CD4-positive, alpha-beta T cell (primary cell): ENCODE measurements at regions not wholly inside any gene's neighbourhood (a gene's known extent, or its start where the extent isn't known, plus 50 kb on each side); places are given as distances from the start of the nearest gene placed in this dataset.

Source experiments
- ATAC-seq: fragments of 200-7000 bp; cut with Tn5 transposase; one replicate; pipeline ENCODE4 v1.10.0; 2022; ENCODE audit warnings: mild to moderate bottlenecking; ENCODE audit not compliant: poor library complexity
- CTCF ChIA-PET: fragments of 350-600 bp; sonication (Branson Sonifier 250); formaldehyde crosslinking; loops from one replicate; lab custom pipeline; 2021; ENCODE audit warnings: antibody characterized with exemption, inconsistent platforms; lab: Charles Lee
- POLR2A ChIA-PET: fragments of 350-600 bp; sonication (Branson Sonifier 250); formaldehyde crosslinking; loops from one replicate; lab custom pipeline; 2021; ENCODE audit warnings: antibody characterized with exemption, inconsistent platforms; lab: Charles Lee
- DNase-seq, 14 experiments: peaks; one replicate each; pipeline ENCODE4 v3.0.0-alpha.2; 2013 to 2020; ENCODE audit warnings: mixed read lengths in 2 of 14
- H3K27ac ChIP-seq, 2 donors: one replicate each; pipeline versions ENCODE4 v1.5.1 to v1.7.0; 2013; ENCODE audit warnings: low read length in 2 of 2, low read depth in 1 of 2, mild to moderate bottlenecking in 1 of 2
- H3K27me3 ChIP-seq, 2 experiments: 1 replicate in 1 of 2; 2 replicates in 1 of 2; pipeline versions ENCODE4 v1.6.1 to v1.7.0; 2013; ENCODE audit warnings: low read length in 2 of 2, control low read depth in 1 of 2, mild to moderate bottlenecking in 1 of 2, moderate library complexity in 1 of 2; ENCODE audit not compliant: insufficient read depth in 2 of 2, control insufficient read depth in 1 of 2
- H3K36me3 ChIP-seq: one replicate; pipeline ENCODE4 v1.6.1; 2013; ENCODE audit warnings: low read length, control low read depth; ENCODE audit not compliant: insufficient read depth
- H3K4me1 ChIP-seq: one replicate; pipeline ENCODE4 v1.6.1; 2013; ENCODE audit warnings: low read length, control low read depth; ENCODE audit not compliant: insufficient read depth
- H3K4me3 ChIP-seq: one replicate; pipeline ENCODE4 v1.5.1; 2013; ENCODE audit warnings: mild to moderate bottlenecking, low read length, moderate library complexity
- H3K9me3 ChIP-seq, 2 experiments: 1 replicate in 1 of 2; 2 replicates in 1 of 2; pipeline versions ENCODE4 v1.6.1 to v1.7.0; 2013; ENCODE audit warnings: low read length in 2 of 2, mild to moderate bottlenecking in 2 of 2, control low read depth in 1 of 2, moderate library complexity in 1 of 2; ENCODE audit not compliant: control insufficient read depth in 1 of 2, insufficient read depth in 1 of 2
- H3K27ac Mint-ChIP-seq: one replicate; pipeline ENCODE4 v1.8.0; 2020; ENCODE audit warnings: mixed read lengths
- H3K27me3 Mint-ChIP-seq: one replicate; pipeline ENCODE4 v1.8.0; 2021; ENCODE audit warnings: mixed read lengths
- H3K36me3 Mint-ChIP-seq: one replicate; pipeline ENCODE4 v1.8.0; 2021; ENCODE audit warnings: low read depth, mixed read lengths
- H3K4me1 Mint-ChIP-seq: one replicate; pipeline ENCODE4 v1.8.0; 2021; ENCODE audit warnings: low read depth, mixed read lengths
- H3K4me3 Mint-ChIP-seq: one replicate; pipeline ENCODE4 v1.8.0; 2020; ENCODE audit warnings: mild to moderate bottlenecking, mixed read lengths
- H3K9me3 Mint-ChIP-seq: one replicate; pipeline ENCODE4 v1.8.0; 2020; ENCODE audit warnings: mixed read lengths
- intact Hi-C, 2 experiments: fragments of 100-400 bp; cut with DNase I in 1 of 2; cut with micrococcal nuclease in 1 of 2; formaldehyde crosslinking; loops; one replicate each; pipeline versions ENCODE4 v1.15.1 to v1.9.0; 2023 to 2025; cut with DNase I, micrococcal nuclease
- TF ChIP-seq, protein P1 (sequence below): fragments of 200-600 bp; IDR thresholded peaks from one replicate; pipeline ENCODE4 v1.8.0; 2022; ENCODE audit warnings: antibody characterized with exemption, mild to moderate bottlenecking

GRCh38 chrX:66900886-66901285 lies 262.0 kb upstream of the EDA2R start:
- Histone ChIP-seq H3K27ac (no peak overlapping the region), H3K27me3 (no peaks in the 10 kb centered on the region), H3K4me1 (no peaks in the 10 kb centered on the region), H3K4me3 (no peak overlapping the region), H3K9me3 (no peaks in the 10 kb centered on the region), H3K36me3 (no peaks in the 10 kb centered on the region)
- intact Hi-C loops, result no loop called here
- ATAC-seq, result no peak
- POLR2A ChIA-PET, result no interaction called here
- H3K4me3 Mint-ChIP-seq, result no peak overlapping the region
- no peaks in the 10 kb centered on the region for H3K27me3 Mint-ChIP-seq
- H3K27ac Mint-ChIP-seq, result no peak overlapping the region
- H3K9me3 Mint-ChIP-seq, result no peaks in the 10 kb centered on the region
- TF ChIP-seq, protein P1, sequence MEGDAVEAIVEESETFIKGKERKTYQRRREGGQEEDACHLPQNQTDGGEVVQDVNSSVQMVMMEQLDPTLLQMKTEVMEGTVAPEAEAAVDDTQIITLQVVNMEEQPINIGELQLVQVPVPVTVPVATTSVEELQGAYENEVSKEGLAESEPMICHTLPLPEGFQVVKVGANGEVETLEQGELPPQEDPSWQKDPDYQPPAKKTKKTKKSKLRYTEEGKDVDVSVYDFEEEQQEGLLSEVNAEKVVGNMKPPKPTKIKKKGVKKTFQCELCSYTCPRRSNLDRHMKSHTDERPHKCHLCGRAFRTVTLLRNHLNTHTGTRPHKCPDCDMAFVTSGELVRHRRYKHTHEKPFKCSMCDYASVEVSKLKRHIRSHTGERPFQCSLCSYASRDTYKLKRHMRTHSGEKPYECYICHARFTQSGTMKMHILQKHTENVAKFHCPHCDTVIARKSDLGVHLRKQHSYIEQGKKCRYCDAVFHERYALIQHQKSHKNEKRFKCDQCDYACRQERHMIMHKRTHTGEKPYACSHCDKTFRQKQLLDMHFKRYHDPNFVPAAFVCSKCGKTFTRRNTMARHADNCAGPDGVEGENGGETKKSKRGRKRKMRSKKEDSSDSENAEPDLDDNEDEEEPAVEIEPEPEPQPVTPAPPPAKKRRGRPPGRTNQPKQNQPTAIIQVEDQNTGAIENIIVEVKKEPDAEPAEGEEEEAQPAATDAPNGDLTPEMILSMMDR, result no peak
- no peaks in the 10 kb centered on the region for H3K36me3 Mint-ChIP-seq
- no peak for DNase-seq
- no peaks in the 10 kb centered on the region for H3K4me1 Mint-ChIP-seq
- CTCF ChIA-PET, result no interaction called here

DNA sequence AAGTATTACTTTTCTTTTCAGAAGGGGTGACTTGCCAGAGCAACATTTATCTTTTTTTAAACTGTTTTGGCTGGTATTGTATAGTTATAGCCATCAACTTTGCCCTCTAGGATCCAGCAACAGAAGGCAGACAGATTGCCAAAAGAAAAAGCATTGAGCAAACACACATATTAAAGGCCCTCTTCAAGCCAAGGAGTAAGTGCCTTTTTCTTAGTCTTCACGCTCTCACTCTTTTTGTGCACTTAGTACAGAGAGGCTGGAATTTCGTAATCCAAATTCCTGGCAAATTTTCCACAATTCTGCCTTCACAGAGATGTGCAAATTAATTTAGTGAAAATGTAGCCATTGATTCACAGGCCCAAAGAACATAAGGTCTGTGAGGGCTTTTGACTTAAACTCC lies 253.1 kb upstream of the EDA2R start:
- Mint-ChIP-seq H3K27me3 (no peaks in the 10 kb centered on the region), H3K9me3 (no peaks in the 10 kb centered on the region), H3K36me3 (no peaks in the 10 kb centered on the region), H3K4me3 (no peak overlapping the region), H3K27ac (no peak overlapping the region), H3K4me1 (no peaks in the 10 kb centered on the region)
- ChIA-PET CTCF (no interaction called here), POLR2A (no interaction called here)
- Histone ChIP-seq H3K4me1 (no peaks in the 10 kb centered on the region), H3K27me3 (no peaks in the 10 kb centered on the region), H3K4me3 (no peak overlapping the region), H3K27ac (no peak overlapping the region), H3K9me3 (no peaks in the 10 kb centered on the region), H3K36me3 (no peaks in the 10 kb centered on the region)
- ATAC-seq (no peak), DNase-seq (no peak)
- TF ChIP-seq, protein P1, result no peak
- intact Hi-C loops, result no loop called here

DNA sequence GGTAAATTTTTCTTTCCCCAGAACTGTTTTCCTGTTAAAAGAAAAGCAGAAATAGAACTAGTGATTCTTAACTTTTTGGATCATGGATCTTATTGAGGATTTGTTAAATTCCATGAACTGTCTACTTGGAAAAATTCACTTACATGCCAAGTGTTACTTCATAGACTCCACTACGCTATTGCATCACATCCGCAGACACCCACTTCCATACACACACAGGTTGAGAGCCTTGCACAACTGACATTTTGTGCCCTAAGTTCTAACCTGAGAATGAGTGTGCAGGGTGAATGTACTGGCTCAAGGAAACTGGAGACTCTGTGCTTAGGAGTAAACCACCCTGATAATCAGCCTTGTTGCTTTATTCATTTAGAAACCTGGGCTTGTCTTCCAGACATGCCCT lies 250.5 kb upstream of the EDA2R start:
- no peak overlapping the region for H3K4me3 Mint-ChIP-seq
- no peaks in the 10 kb centered on the region for H3K27me3 Mint-ChIP-seq
- ChIA-PET CTCF (no interaction called here), POLR2A (no interaction called here)
- Histone ChIP-seq H3K27ac (no peak overlapping the region), H3K27me3 (no peaks in the 10 kb centered on the region), H3K4me1 (no peaks in the 10 kb centered on the region), H3K4me3 (no peak overlapping the region), H3K36me3 (no peaks in the 10 kb centered on the region), H3K9me3 (no peaks in the 10 kb centered on the region)
- no peaks in the 10 kb centered on the region for H3K9me3 Mint-ChIP-seq
- ATAC-seq (no peak), DNase-seq (no peak)
- intact Hi-C loops, result no loop called here
- no peak overlapping the region for H3K27ac Mint-ChIP-seq
- TF ChIP-seq, protein P1, result no peak
- H3K36me3 Mint-ChIP-seq, result no peaks in the 10 kb centered on the region
- H3K4me1 Mint-ChIP-seq, result no peaks in the 10 kb centered on the region
